ENCODE measurements at regions not wholly inside any gene's neighbourhood (a gene's known extent, or its start where the extent isn't known, plus 50 kb on each side); places are given as distances from the start of the nearest gene placed in this dataset.

DNA sequence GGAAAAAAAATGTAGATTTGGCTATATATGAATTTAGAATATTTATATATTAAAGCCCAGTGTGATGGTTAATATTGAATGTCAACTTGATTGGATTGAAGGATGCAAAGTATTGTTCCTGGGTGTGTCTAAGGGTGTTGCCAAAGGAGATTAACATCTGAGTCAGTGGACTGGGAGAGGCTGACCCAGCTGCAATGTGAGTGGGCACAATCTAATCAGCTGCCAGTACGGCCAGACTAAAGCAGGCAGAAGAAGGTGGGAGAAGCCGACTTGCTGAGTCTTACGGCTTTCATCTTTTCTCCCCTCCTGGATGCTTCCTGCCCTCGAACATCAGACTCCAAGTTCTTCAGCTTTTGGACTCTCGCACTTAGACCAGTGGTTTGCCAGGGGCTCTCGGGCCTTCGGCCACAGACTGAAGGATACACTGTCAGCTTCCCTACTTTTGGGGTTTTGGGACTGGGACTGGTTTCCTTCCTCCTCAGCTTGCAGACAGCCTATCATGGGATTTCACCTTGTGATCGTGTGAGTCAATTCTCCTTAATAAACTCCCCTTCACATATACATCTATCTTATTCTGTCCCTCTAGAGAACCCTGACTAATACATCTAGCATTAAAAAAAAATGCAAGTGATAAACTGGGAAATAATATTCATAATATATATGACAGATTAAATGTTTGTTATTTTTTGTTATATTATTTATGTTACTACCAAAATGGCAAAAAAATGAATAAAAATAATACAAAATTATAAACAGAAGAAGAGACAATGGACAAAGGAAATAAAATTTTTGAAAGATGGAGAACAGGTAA, 122.4 kb downstream of the DLEU7 start:
- H3K36me3 Mint-ChIP-seq: no peaks in the 10 kb centered on the region
- peaks cover 0 to 4% of the 10 kb centered on the region in 2 donors for H3K27me3 Mint-ChIP-seq
- H3K27me3 ChIP-seq (replicated peaks in 1 of 2; ENCODE audit: control insufficient read depth in 2 of 2, extremely low read depth in 1 of 2, insufficient read depth in 2 of 2, low read length in 1 of 2): no peaks in the 10 kb centered on the region
- H3K36me3 ChIP-seq (ENCODE audit: control insufficient read depth in 2 of 2, extremely low read depth in 1 of 2, insufficient read depth in 1 of 2, low read length in 1 of 2): no peaks in the 10 kb centered on the region
- ChIA-PET POLR2A (no interaction called here), CTCF (no interaction called here)
- H3K27ac Mint-ChIP-seq: no peak overlapping the region
- H3K4me1 ChIP-seq (ENCODE audit: control insufficient read depth in 1 of 2, extremely low read depth in 1 of 2, insufficient read depth in 2 of 2, low read length in 2 of 2): no peaks in the 10 kb centered on the region
- ATAC-seq (replicated peaks in 1 of 4): no peak
- H3K27ac ChIP-seq (ENCODE audit: low read length): no peak overlapping the region
- no peaks in the 10 kb centered on the region for H3K9me3 Mint-ChIP-seq
- H3K9me3 ChIP-seq: no peaks in the 10 kb centered on the region
- H3K4me3 Mint-ChIP-seq: no peak overlapping the region
- 100% methylated on average over 7 of the region's 8 CpGs for WGBS (ENCODE audit: insufficient coverage)
- no peak for DNase-seq
- no peaks in the 10 kb centered on the region for H3K4me1 Mint-ChIP-seq
- no peak overlapping the region for H3K4me3 ChIP-seq (ENCODE audit: control insufficient read depth in 1 of 2, extremely low read depth in 1 of 2, low read length in 1 of 2)

DNA sequence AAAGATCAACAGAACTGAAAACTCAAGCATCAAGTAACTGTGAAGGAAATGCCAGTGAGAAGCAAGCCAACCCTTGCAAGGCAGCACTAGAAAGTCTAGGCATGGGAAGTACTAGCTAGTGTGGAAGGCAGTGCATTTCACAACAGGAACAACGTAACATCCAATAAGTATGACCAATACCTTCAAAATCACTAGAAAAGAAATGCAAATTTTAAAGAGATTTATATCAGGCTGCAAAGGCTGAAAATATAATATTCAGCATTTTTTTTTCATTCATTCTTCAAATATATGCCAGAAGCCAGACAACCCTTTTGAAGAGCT, 121.9 kb downstream of the DLEU7 start:
- CTCF ChIA-PET: no interaction called here
- H3K4me1 Mint-ChIP-seq: no peaks in the 10 kb centered on the region
- no peak overlapping the region for H3K4me3 Mint-ChIP-seq
- H3K27me3 ChIP-seq (replicated peaks in 1 of 2; ENCODE audit: control insufficient read depth in 2 of 2, extremely low read depth in 1 of 2, insufficient read depth in 2 of 2, low read length in 1 of 2): no peaks in the 10 kb centered on the region
- no peaks in the 10 kb centered on the region for H3K9me3 Mint-ChIP-seq
- H3K36me3 Mint-ChIP-seq: no peaks in the 10 kb centered on the region
- H3K36me3 ChIP-seq (ENCODE audit: control insufficient read depth in 2 of 2, extremely low read depth in 1 of 2, insufficient read depth in 1 of 2, low read length in 1 of 2): no peaks in the 10 kb centered on the region
- H3K4me1 ChIP-seq (ENCODE audit: control insufficient read depth in 1 of 2, extremely low read depth in 1 of 2, insufficient read depth in 2 of 2, low read length in 2 of 2): no peaks in the 10 kb centered on the region
- H3K27me3 Mint-ChIP-seq: peaks cover 0 to 4% of the 10 kb centered on the region in 2 donors
- DNase-seq (no peak), ATAC-seq (replicated peaks in 1 of 4) (no peak)
- H3K4me3 ChIP-seq (ENCODE audit: control insufficient read depth in 1 of 2, extremely low read depth in 1 of 2, low read length in 1 of 2): no peak overlapping the region
- POLR2A ChIA-PET: no interaction called here
- H3K27ac Mint-ChIP-seq: no peak overlapping the region
- no peak overlapping the region for H3K27ac ChIP-seq (ENCODE audit: low read length)
- no peaks in the 10 kb centered on the region for H3K9me3 ChIP-seq
- WGBS (ENCODE audit: insufficient coverage): 100% methylated on average over 1 of the region's 1 CpG

DNA sequence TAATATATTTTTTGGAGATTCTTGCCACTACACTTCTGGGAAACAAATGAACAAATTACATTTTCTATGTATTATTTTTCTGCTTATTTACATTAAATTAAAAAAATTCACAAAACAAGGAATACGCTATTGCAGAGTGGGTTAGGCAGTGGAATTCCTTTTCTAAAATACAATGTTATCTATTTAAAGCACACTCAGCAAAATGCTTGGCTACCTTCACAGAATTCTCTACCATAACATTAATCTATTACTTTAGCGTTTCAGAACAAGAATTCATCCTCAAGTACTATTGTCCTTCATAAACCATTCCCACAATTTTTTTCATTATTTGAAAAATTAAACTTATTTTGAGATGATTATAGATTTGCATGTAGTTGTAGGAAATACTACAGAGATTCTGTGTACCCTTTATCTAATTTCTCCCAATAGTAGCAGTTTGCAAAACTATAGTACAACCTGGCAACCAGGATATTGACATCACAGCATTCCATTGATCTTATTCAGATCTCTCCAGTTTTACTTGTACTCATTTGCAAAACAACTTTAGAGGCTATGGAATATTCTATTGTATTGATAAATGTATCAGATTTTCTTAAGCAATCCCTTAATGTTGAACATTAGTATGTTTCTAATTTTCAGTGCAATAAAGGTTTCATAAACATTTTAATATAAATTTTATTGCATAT, 120.9 kb downstream of the DLEU7 start:
- ATAC-seq (replicated peaks in 1 of 4): no peak
- no peaks in the 10 kb centered on the region for H3K4me1 Mint-ChIP-seq
- no peak overlapping the region for H3K27ac Mint-ChIP-seq
- Histone ChIP-seq H3K36me3 (ENCODE audit: control insufficient read depth in 2 of 2, extremely low read depth in 1 of 2, insufficient read depth in 1 of 2, low read length in 1 of 2) (no peaks in the 10 kb centered on the region), H3K27me3 (replicated peaks in 1 of 2; ENCODE audit: control insufficient read depth in 2 of 2, extremely low read depth in 1 of 2, insufficient read depth in 2 of 2, low read length in 1 of 2) (no peaks in the 10 kb centered on the region), H3K4me1 (ENCODE audit: control insufficient read depth in 1 of 2, extremely low read depth in 1 of 2, insufficient read depth in 2 of 2, low read length in 2 of 2) (no peaks in the 10 kb centered on the region), H3K4me3 (ENCODE audit: control insufficient read depth in 1 of 2, extremely low read depth in 1 of 2, low read length in 1 of 2) (no peak overlapping the region), H3K27ac (ENCODE audit: low read length) (no peak overlapping the region), H3K9me3 (no peaks in the 10 kb centered on the region)
- no peaks in the 10 kb centered on the region for H3K9me3 Mint-ChIP-seq
- ChIA-PET POLR2A (no interaction called here), CTCF (no interaction called here)
- H3K36me3 Mint-ChIP-seq: no peaks in the 10 kb centered on the region
- DNase-seq: no peak
- WGBS (ENCODE audit: insufficient coverage): no CpG with 5 or more reads among the region's 2 CpGs
- peaks cover 0 to 4% of the 10 kb centered on the region in 2 donors for H3K27me3 Mint-ChIP-seq
- H3K4me3 Mint-ChIP-seq: no peak overlapping the region

DNA sequence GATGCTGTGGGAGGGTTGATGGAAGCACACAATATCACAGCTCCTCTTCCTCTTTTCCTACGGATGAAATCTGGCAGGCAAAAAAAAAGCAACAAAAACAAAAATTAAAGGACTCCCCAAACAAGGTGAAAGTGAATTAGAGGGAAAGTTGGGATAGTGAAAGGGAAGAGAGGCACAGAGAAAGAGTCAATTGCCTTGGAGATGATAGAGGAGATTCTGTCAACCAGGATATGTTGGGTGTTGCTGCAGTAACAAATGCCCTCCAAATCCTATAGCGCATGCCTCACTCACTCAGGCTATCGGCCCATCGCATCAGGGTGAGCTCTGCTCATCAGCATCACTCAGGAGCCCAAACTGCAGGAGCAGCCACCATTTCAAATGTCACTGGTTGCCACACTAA, 119.1 kb downstream of the DLEU7 start:
- Mint-ChIP-seq H3K4me3 (no peak overlapping the region), H3K27me3 (peaks cover 0 to 4% of the 10 kb centered on the region in 2 donors), H3K4me1 (no peaks in the 10 kb centered on the region), H3K9me3 (peaks cover 0 to 4% (median 0%) of the 10 kb centered on the region in 3 donors), H3K27ac (no peak overlapping the region), H3K36me3 (no peaks in the 10 kb centered on the region)
- no peaks in the 10 kb centered on the region for H3K36me3 ChIP-seq (ENCODE audit: control insufficient read depth in 2 of 2, extremely low read depth in 1 of 2, insufficient read depth in 1 of 2, low read length in 1 of 2)
- DNase-seq (no peak), ATAC-seq (replicated peaks in 1 of 4) (no peak)
- ChIA-PET CTCF (no interaction called here), POLR2A (no interaction called here)
- H3K27me3 ChIP-seq (replicated peaks in 1 of 2; ENCODE audit: control insufficient read depth in 2 of 2, extremely low read depth in 1 of 2, insufficient read depth in 2 of 2, low read length in 1 of 2): no peaks in the 10 kb centered on the region
- no peak overlapping the region for H3K27ac ChIP-seq (ENCODE audit: low read length)
- 92% methylated on average over 2 of the region's 4 CpGs for WGBS (ENCODE audit: insufficient coverage)
- no peaks in the 10 kb centered on the region for H3K9me3 ChIP-seq
- no peak overlapping the region for H3K4me3 ChIP-seq (ENCODE audit: control insufficient read depth in 1 of 2, extremely low read depth in 1 of 2, low read length in 1 of 2)
- no peaks in the 10 kb centered on the region for H3K4me1 ChIP-seq (ENCODE audit: control insufficient read depth in 1 of 2, extremely low read depth in 1 of 2, insufficient read depth in 2 of 2, low read length in 2 of 2)

DNA sequence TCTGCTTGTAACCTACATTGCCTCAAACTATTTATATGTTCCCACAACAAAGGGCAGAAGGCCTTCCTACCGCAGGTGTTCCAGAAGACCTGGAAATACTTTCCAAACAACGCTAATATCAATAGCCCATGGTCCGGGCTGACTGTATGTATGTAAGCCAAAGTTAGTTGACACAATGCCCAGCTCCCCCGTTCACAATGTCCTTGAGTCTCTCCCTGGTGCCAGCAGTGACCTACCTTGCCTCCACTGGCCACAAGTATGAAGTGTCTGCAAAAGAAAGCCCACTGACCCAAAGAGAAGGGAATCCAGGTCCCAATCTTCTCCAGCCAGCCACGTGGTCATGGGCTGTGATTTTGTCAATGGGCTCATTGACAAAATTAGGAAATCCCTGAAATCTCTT, 118.6 kb downstream of the DLEU7 start:
- peaks cover 0 to 4% of the 10 kb centered on the region in 2 donors for H3K27me3 Mint-ChIP-seq
- 63% methylated on average over 3 of the region's 5 CpGs for WGBS (ENCODE audit: insufficient coverage)
- Histone ChIP-seq H3K27me3 (replicated peaks in 1 of 2; ENCODE audit: control insufficient read depth in 2 of 2, extremely low read depth in 1 of 2, insufficient read depth in 2 of 2, low read length in 1 of 2) (no peaks in the 10 kb centered on the region), H3K9me3 (no peaks in the 10 kb centered on the region), H3K27ac (ENCODE audit: low read length) (no peak overlapping the region), H3K4me1 (ENCODE audit: control insufficient read depth in 1 of 2, extremely low read depth in 1 of 2, insufficient read depth in 2 of 2, low read length in 2 of 2) (no peaks in the 10 kb centered on the region), H3K36me3 (ENCODE audit: control insufficient read depth in 2 of 2, extremely low read depth in 1 of 2, insufficient read depth in 1 of 2, low read length in 1 of 2) (no peaks in the 10 kb centered on the region), H3K4me3 (ENCODE audit: control insufficient read depth in 1 of 2, extremely low read depth in 1 of 2, low read length in 1 of 2) (no peak overlapping the region)
- no peaks in the 10 kb centered on the region for H3K4me1 Mint-ChIP-seq
- H3K9me3 Mint-ChIP-seq: peaks cover 0 to 4% (median under 1%) of the 10 kb centered on the region in 3 donors
- no peak overlapping the region for H3K4me3 Mint-ChIP-seq
- POLR2A ChIA-PET: no interaction called here
- CTCF ChIA-PET: no interaction called here
- no peak overlapping the region for H3K27ac Mint-ChIP-seq
- ATAC-seq (replicated peaks in 1 of 4) (no peak), DNase-seq (no peak)
- peaks cover under 1% of the 10 kb centered on the region for H3K36me3 Mint-ChIP-seq

DNA sequence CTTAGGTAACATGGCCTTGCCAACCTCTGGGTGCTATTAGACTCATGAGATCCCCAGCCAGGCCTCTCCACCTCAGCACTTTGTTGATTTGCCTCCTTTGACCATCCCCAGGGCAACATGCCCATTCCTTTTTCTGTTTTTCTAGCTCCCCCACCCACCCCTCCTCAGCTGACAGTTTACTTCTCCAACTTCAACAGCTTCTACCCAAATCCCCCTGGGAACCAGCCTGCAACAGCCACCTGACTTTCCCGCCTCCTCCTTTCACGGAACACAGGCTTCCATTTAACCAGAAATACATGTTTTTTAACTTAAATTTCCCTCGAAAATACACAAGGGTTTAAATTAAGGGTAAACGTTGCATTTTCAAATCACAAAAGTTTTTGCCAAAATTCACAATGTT, 117.3 kb downstream of the DLEU7 start:
- peaks cover 3 to 4% (median 3%) of the 10 kb centered on the region in 3 donors for H3K9me3 Mint-ChIP-seq
- Histone ChIP-seq H3K27me3 (replicated peaks in 1 of 2; ENCODE audit: control insufficient read depth in 2 of 2, extremely low read depth in 1 of 2, insufficient read depth in 2 of 2, low read length in 1 of 2) (no peaks in the 10 kb centered on the region), H3K9me3 (no peaks in the 10 kb centered on the region), H3K4me1 (ENCODE audit: control insufficient read depth in 1 of 2, extremely low read depth in 1 of 2, insufficient read depth in 2 of 2, low read length in 2 of 2) (no peaks in the 10 kb centered on the region), H3K4me3 (ENCODE audit: control insufficient read depth in 1 of 2, extremely low read depth in 1 of 2, low read length in 1 of 2) (no peak overlapping the region), H3K27ac (ENCODE audit: low read length) (no peak overlapping the region), H3K36me3 (ENCODE audit: control insufficient read depth in 2 of 2, extremely low read depth in 1 of 2, insufficient read depth in 1 of 2, low read length in 1 of 2) (no peaks in the 10 kb centered on the region)
- peaks cover 3% of the 10 kb centered on the region for H3K36me3 Mint-ChIP-seq
- POLR2A ChIA-PET: no interaction called here
- no peak for DNase-seq
- H3K27me3 Mint-ChIP-seq: peaks cover 0 to 7% of the 10 kb centered on the region in 2 donors
- CTCF ChIA-PET: interaction anchor here in 1 of 2 donors (0.6 kb wide), 1 partner anchor 1003 kb away, joined by 3 read pairs; no protein-coding TSS in a partner anchor
- no CpG with 5 or more reads among the region's 4 CpGs for WGBS (ENCODE audit: insufficient coverage)
- H3K27ac Mint-ChIP-seq: no peak overlapping the region
- no peak overlapping the region for H3K4me3 Mint-ChIP-seq
- H3K4me1 Mint-ChIP-seq: no peaks in the 10 kb centered on the region
- ATAC-seq (replicated peaks in 1 of 4): no peak

All from T-cell (primary cell).